ENCODE measurements at regions not wholly inside any gene's neighbourhood (a gene's known extent, or its start where the extent isn't known, plus 50 kb on each side); places are given as distances from the start of the nearest gene placed in this dataset.

DNA sequence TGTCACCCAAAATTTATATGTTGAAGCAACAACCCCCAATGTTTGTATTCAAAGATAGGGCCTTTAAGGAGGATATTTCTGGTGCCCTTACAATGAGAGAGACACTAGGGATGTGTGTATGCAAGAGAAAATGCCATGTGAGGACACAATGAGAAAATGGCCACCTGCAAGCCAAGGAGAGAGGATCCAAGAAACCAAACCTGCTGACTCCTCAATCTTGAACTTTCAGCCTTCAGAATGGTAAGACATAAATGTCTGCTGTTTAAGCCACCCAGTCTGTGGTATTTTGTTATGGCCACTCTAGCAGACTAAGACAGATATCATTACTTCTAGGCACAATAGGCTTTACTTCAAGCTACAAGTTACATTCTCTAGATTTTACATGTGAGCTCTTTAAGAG lies 1145.1 kb upstream of the MAP3K7 start:
- TF ChIP-seq, protein P1, sequence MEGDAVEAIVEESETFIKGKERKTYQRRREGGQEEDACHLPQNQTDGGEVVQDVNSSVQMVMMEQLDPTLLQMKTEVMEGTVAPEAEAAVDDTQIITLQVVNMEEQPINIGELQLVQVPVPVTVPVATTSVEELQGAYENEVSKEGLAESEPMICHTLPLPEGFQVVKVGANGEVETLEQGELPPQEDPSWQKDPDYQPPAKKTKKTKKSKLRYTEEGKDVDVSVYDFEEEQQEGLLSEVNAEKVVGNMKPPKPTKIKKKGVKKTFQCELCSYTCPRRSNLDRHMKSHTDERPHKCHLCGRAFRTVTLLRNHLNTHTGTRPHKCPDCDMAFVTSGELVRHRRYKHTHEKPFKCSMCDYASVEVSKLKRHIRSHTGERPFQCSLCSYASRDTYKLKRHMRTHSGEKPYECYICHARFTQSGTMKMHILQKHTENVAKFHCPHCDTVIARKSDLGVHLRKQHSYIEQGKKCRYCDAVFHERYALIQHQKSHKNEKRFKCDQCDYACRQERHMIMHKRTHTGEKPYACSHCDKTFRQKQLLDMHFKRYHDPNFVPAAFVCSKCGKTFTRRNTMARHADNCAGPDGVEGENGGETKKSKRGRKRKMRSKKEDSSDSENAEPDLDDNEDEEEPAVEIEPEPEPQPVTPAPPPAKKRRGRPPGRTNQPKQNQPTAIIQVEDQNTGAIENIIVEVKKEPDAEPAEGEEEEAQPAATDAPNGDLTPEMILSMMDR (IDR thresholded peaks at IDR 0.05; ENCODE audit: insufficient read depth, low read length, poor library complexity, severe bottlenecking) = no peak
- Histone ChIP-seq H3K27me3 (replicated peaks; ENCODE audit: control insufficient read depth, insufficient read depth, low read length) (no peaks in the 10 kb centered on the region), H3K36me3 (ENCODE audit: control insufficient read depth, insufficient read depth, low read length) (no peaks in the 10 kb centered on the region), H3K4me3 (replicated peaks; ENCODE audit: low read depth, low read length) (no peak overlapping the region)
- no peak for DNase-seq (ENCODE audit: extremely low read depth, insufficient read length)

- Histone ChIP-seq H3K27me3 (replicated peaks; ENCODE audit: control insufficient read depth, insufficient read depth, low read length) (no peaks in the 10 kb centered on the region), H3K4me3 (replicated peaks; ENCODE audit: low read depth, low read length) (no peak overlapping the region), H3K36me3 (ENCODE audit: control insufficient read depth, insufficient read depth, low read length) (no peaks in the 10 kb centered on the region)
- no peak for DNase-seq (ENCODE audit: extremely low read depth, insufficient read length)
- TF ChIP-seq, protein P1 (IDR thresholded peaks at IDR 0.05; ENCODE audit: insufficient read depth, low read length, poor library complexity, severe bottlenecking) = no peak
Observed at GRCh38 chr6:91730710-91731109, 1143.8 kb upstream of the MAP3K7 start.

DNA sequence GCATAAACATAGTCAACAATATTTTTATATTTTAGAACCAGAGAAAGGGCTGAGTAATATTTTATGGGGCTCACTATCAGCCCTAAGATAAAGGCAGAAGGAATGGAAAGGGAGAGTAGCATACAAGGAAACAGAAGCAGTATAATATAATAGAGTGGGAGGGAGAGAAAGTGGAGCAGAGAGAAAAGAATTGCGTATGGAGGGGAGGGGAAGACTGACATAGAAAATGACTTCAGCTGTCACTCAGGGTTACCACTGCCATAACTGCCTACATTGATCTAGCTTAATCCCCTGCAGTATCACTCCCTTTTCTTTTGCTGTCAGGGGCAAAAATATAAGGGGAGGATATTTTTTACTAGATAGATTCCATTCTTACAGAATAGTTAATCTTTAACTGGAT lies 1133.5 kb upstream of the MAP3K7 start:
- DNase-seq (ENCODE audit: extremely low read depth, insufficient read length) = no peak
- no peaks in the 10 kb centered on the region for H3K27me3 ChIP-seq (replicated peaks; ENCODE audit: control insufficient read depth, insufficient read depth, low read length)
- TF ChIP-seq, protein P1 (IDR thresholded peaks at IDR 0.05; ENCODE audit: insufficient read depth, low read length, poor library complexity, severe bottlenecking) = no peak
- H3K4me3 ChIP-seq (replicated peaks; ENCODE audit: low read depth, low read length) = no peak overlapping the region
- H3K36me3 ChIP-seq (ENCODE audit: control insufficient read depth, insufficient read depth, low read length) = no peaks in the 10 kb centered on the region

DNA sequence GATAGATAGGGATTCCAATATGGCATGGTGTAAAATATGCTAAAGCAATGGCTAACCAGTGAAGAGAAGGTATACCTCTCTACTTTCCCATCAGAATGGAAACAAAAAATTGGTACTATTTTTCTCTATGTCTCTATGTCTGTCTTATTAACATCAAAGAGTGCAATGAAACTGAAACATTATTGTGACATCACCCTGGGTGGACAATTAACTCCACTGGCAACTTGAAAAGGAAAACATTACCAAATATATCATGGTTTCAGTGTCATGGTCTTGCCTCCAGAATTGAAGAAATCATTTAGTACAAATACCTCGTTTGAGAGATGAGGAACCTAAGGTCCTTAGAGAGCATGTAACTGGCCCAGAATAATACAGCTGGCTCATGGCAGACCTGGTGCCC lies 1132.5 kb upstream of the MAP3K7 start:
- Histone ChIP-seq H3K36me3 (ENCODE audit: control insufficient read depth, insufficient read depth, low read length) (no peaks in the 10 kb centered on the region), H3K27me3 (replicated peaks; ENCODE audit: control insufficient read depth, insufficient read depth, low read length) (no peaks in the 10 kb centered on the region), H3K4me3 (replicated peaks; ENCODE audit: low read depth, low read length) (no peak overlapping the region)
- TF ChIP-seq, protein P1 (IDR thresholded peaks at IDR 0.05; ENCODE audit: insufficient read depth, low read length, poor library complexity, severe bottlenecking) = no peak
- no peak for DNase-seq (ENCODE audit: extremely low read depth, insufficient read length)

- Histone ChIP-seq H3K36me3 (ENCODE audit: control insufficient read depth, insufficient read depth, low read length) (no peaks in the 10 kb centered on the region), H3K4me3 (replicated peaks; ENCODE audit: low read depth, low read length) (no peak overlapping the region), H3K27me3 (replicated peaks; ENCODE audit: control insufficient read depth, insufficient read depth, low read length) (no peaks in the 10 kb centered on the region)
- TF ChIP-seq, protein P1 (IDR thresholded peaks at IDR 0.05; ENCODE audit: insufficient read depth, low read length, poor library complexity, severe bottlenecking) = no peak
- peak; percentile 46 for DNase-seq (ENCODE audit: extremely low read depth, insufficient read length)
Observed at GRCh38 chr6:91718198-91718597, 1131.3 kb upstream of the MAP3K7 start.

- Histone ChIP-seq H3K27me3 (replicated peaks; ENCODE audit: control insufficient read depth, insufficient read depth, low read length) (no peaks in the 10 kb centered on the region), H3K4me3 (replicated peaks; ENCODE audit: low read depth, low read length) (no peak overlapping the region), H3K36me3 (ENCODE audit: control insufficient read depth, insufficient read depth, low read length) (no peaks in the 10 kb centered on the region)
- TF ChIP-seq, protein P1 (IDR thresholded peaks at IDR 0.05; ENCODE audit: insufficient read depth, low read length, poor library complexity, severe bottlenecking) = no peak
- DNase-seq (ENCODE audit: extremely low read depth, insufficient read length) = no peak
Observed at GRCh38 chr6:91717094-91717493, 1130.2 kb upstream of the MAP3K7 start.
